GM19238 (cell line): ENCODE measurements at regions not wholly inside any gene's neighbourhood (a gene's known extent, or its start where the extent isn't known, plus 50 kb on each side); places are given as distances from the start of the nearest gene placed in this dataset.

Source experiments
- DNase-seq: peaks from one replicate; pipeline ENCODE4 v3.0.0; 2011; ENCODE audit warnings: low spot score; ENCODE audit not compliant: insufficient read length

- DNase-seq: no peak
These were observed 466.9 kb upstream of the RGS6 start for GRCh38 chr14:71465316-71465715.

GRCh38 chr14:71466251-71466650 lies 466.0 kb upstream of the RGS6 start:
- no peak for DNase-seq

- no peak for DNase-seq
These were observed 465.3 kb upstream of the RGS6 start for GRCh38 chr14:71466946-71467345.

GRCh38 chr14:71467361-71467811 lies 464.8 kb upstream of the RGS6 start:
- DNase-seq: no peak

- DNase-seq: no peak
These were observed 463.5 kb upstream of the RGS6 start for GRCh38 chr14:71468701-71469100.

GRCh38 chr14:71469643-71470335 lies 462.4 kb upstream of the RGS6 start:
- no peak for DNase-seq

GRCh38 chr14:71471634-71472355 lies 460.4 kb upstream of the RGS6 start:
- no peak for DNase-seq

- DNase-seq: no peak
These were observed 459.6 kb upstream of the RGS6 start for GRCh38 chr14:71472356-71473340.

- DNase-seq: no peak
These were observed 458.4 kb upstream of the RGS6 start for GRCh38 chr14:71473843-71474242.

- DNase-seq: no peak
These were observed 457.6 kb upstream of the RGS6 start for GRCh38 chr14:71474301-71475265.

- no peak for DNase-seq
These were observed 456.3 kb upstream of the RGS6 start for GRCh38 chr14:71475916-71476315.

GRCh38 chr14:71478542-71478941 lies 453.7 kb upstream of the RGS6 start:
- DNase-seq: no peak

- DNase-seq: no peak
These were observed 451.1 kb upstream of the RGS6 start for GRCh38 chr14:71481021-71481654.

GRCh38 chr14:71482671-71483070 lies 449.6 kb upstream of the RGS6 start:
- DNase-seq: no peak

- DNase-seq: no peak
These were observed 449.1 kb upstream of the RGS6 start for GRCh38 chr14:71483154-71483553.

- DNase-seq: no peak
These were observed 446.4 kb upstream of the RGS6 start for GRCh38 chr14:71485833-71486232.

- DNase-seq: no peak
These were observed 445.9 kb upstream of the RGS6 start for GRCh38 chr14:71486279-71486678.

- DNase-seq: no peak
These were observed 444.8 kb upstream of the RGS6 start for GRCh38 chr14:71487449-71487848.

- DNase-seq: no peak
These were observed 444.3 kb upstream of the RGS6 start for GRCh38 chr14:71487941-71488340.

GRCh38 chr14:71488703-71489191 lies 443.5 kb upstream of the RGS6 start:
- no peak for DNase-seq
